GM23338 (cell line): ENCODE measurements at regions not wholly inside any gene's neighbourhood (a gene's known extent, or its start where the extent isn't known, plus 50 kb on each side); places are given as distances from the start of the nearest gene placed in this dataset.

Experiments used
- ATAC-seq: fragments of 200-7000 bp; cut with Tn5 transposase; 3 replicates; pipeline ENCODE4 v1.9.1; 2020
- DNase-seq: peaks from one replicate; pipeline ENCODE4 v3.0.0-alpha.2; 2015; ENCODE audit warnings: low spot score
- H2AFZ ChIP-seq: fragments of 200-600 bp; sonication (generic); 2 replicates; pipeline ENCODE4 v1.8.0; 2016; ENCODE audit warnings: antibody characterized with exemption, mild to moderate bottlenecking, moderate library complexity
- H3F3A ChIP-seq: fragments of 200-600 bp; sonication (generic); replicated peaks from 2 replicates; pipeline ENCODE4 v1.8.0; 2017; ENCODE audit warnings: antibody characterized with exemption, mixed run types, low read depth
- H3K27ac ChIP-seq: fragments of 200-600 bp; sonication (generic); 2 replicates; pipeline ENCODE4 v1.6.1; 2016; ENCODE audit warnings: low read depth
- H3K27me3 ChIP-seq: fragments of 200-600 bp; sonication (generic); 2 replicates; pipeline ENCODE4 v1.8.0; 2016; ENCODE audit warnings: mild to moderate bottlenecking, mixed run types, moderate library complexity; ENCODE audit not compliant: insufficient read depth
- H3K36me3 ChIP-seq: fragments of 200-600 bp; sonication (generic); 2 replicates; pipeline ENCODE4 v1.8.0; 2016; ENCODE audit warnings: mild to moderate bottlenecking; ENCODE audit not compliant: insufficient read depth
- H3K4me1 ChIP-seq: fragments of 200-600 bp; sonication (generic); 2 replicates; pipeline ENCODE4 v1.8.0; 2016; ENCODE audit warnings: mild to moderate bottlenecking, moderate library complexity; ENCODE audit not compliant: insufficient read depth
- H3K4me2 ChIP-seq: fragments of 200-600 bp; sonication (generic); 2 replicates; pipeline ENCODE4 v1.7.1; 2017; ENCODE audit warnings: mixed run types
- H3K4me3 ChIP-seq: fragments of 200-600 bp; sonication (generic); 2 replicates; pipeline ENCODE4 v1.6.1; 2016; ENCODE audit warnings: mixed run types
- H3K79me2 ChIP-seq: fragments of 200-600 bp; sonication (generic); replicated peaks from 2 replicates; pipeline ENCODE4 v1.8.0; 2017; ENCODE audit warnings: mild to moderate bottlenecking; ENCODE audit not compliant: insufficient read depth
- H3K9me2 ChIP-seq: fragments of 200-600 bp; sonication (generic); 2 replicates; pipeline ENCODE4 v1.8.0; 2017; ENCODE audit not compliant: insufficient read depth
- H4K20me1 ChIP-seq: fragments of 200-600 bp; sonication (generic); replicated peaks from 2 replicates; pipeline ENCODE4 v1.8.0; 2017; ENCODE audit warnings: mild to moderate bottlenecking; ENCODE audit not compliant: insufficient read depth
- H3K27ac Mint-ChIP-seq: 2 replicates; pipeline ENCODE4 v1.8.0; 2020; ENCODE audit warnings: inconsistent platforms, mild to moderate bottlenecking, moderate library complexity, mixed read lengths
- H3K27me3 Mint-ChIP-seq: 3 replicates; pipeline ENCODE4 v1.8.0; 2022; ENCODE audit warnings: low read depth, mild to moderate bottlenecking, moderate library complexity, mixed read lengths, inconsistent platforms; ENCODE audit not compliant: insufficient read depth, poor library complexity
- H3K36me3 Mint-ChIP-seq: 3 replicates; pipeline ENCODE4 v1.8.0; 2021; ENCODE audit warnings: low read depth, mild to moderate bottlenecking, inconsistent platforms, moderate library complexity, mixed read lengths
- H3K4me1 Mint-ChIP-seq: 3 replicates; pipeline ENCODE4 v1.8.0; 2020; ENCODE audit warnings: mild to moderate bottlenecking, inconsistent platforms, mixed read lengths
- H3K4me3 Mint-ChIP-seq: 3 replicates; pipeline ENCODE4 v1.8.0; 2021; ENCODE audit warnings: moderate library complexity, mild to moderate bottlenecking, inconsistent platforms, mixed read lengths
- H3K9me3 Mint-ChIP-seq: 3 replicates; pipeline ENCODE4 v1.8.0; 2020; ENCODE audit warnings: moderate library complexity, mild to moderate bottlenecking, inconsistent platforms, mixed read lengths
- CREB1 ChIP-seq: fragments of 250-450 bp; sonication (Bioruptor Pico); IDR thresholded peaks from 2 replicates; pipeline ENCODE4 v1.5.0; 2020; ENCODE audit warnings: low read depth, mild to moderate bottlenecking, moderate library complexity
- EZH2 ChIP-seq: fragments of 200-600 bp; sonication (generic); IDR thresholded peaks from one replicate; pipeline ENCODE4 v1.8.0; 2017; ENCODE audit warnings: antibody characterized with exemption, mild to moderate bottlenecking, low read depth; ENCODE audit not compliant: unreplicated experiment
- EZH2phosphoT487 ChIP-seq: fragments of 200-600 bp; sonication (generic); IDR thresholded peaks from one replicate; pipeline ENCODE4 v1.8.1; 2018; ENCODE audit warnings: antibody characterized with exemption; ENCODE audit not compliant: unreplicated experiment
- JUNB ChIP-seq: IDR thresholded peaks from one replicate; pipeline ENCODE4 v1.6.1; 2016; ENCODE audit warnings: antibody characterized with exemption; ENCODE audit not compliant: unreplicated experiment
- POLR2AphosphoS5 ChIP-seq: IDR thresholded peaks from 2 replicates; pipeline ENCODE4 v1.6.1; 2016; ENCODE audit warnings: antibody characterized with exemption, low read depth
- ZNF114 ChIP-seq: fragments of 250-450 bp; sonication (Bioruptor Pico); IDR thresholded peaks from 2 replicates; pipeline ENCODE4 v1.5.0; 2020; ENCODE audit warnings: mild to moderate bottlenecking, moderate library complexity
- ZNF331 ChIP-seq: fragments of 250-450 bp; sonication (Bioruptor Pico); IDR thresholded peaks from 2 replicates; pipeline ENCODE4 v1.5.0; 2020; ENCODE audit warnings: low read depth, mild to moderate bottlenecking, moderate library complexity
- TF ChIP-seq, protein P1 (sequence below): IDR thresholded peaks from one replicate; pipeline ENCODE4 v1.6.1; 2018; ENCODE audit warnings: antibody characterized with exemption; ENCODE audit not compliant: unreplicated experiment
- TF ChIP-seq, protein P2 (sequence below): fragments of 250-450 bp; sonication (Bioruptor Pico); IDR thresholded peaks from 2 replicates; pipeline ENCODE4 v1.5.0; 2020; ENCODE audit warnings: mild to moderate bottlenecking, moderate library complexity

DNA sequence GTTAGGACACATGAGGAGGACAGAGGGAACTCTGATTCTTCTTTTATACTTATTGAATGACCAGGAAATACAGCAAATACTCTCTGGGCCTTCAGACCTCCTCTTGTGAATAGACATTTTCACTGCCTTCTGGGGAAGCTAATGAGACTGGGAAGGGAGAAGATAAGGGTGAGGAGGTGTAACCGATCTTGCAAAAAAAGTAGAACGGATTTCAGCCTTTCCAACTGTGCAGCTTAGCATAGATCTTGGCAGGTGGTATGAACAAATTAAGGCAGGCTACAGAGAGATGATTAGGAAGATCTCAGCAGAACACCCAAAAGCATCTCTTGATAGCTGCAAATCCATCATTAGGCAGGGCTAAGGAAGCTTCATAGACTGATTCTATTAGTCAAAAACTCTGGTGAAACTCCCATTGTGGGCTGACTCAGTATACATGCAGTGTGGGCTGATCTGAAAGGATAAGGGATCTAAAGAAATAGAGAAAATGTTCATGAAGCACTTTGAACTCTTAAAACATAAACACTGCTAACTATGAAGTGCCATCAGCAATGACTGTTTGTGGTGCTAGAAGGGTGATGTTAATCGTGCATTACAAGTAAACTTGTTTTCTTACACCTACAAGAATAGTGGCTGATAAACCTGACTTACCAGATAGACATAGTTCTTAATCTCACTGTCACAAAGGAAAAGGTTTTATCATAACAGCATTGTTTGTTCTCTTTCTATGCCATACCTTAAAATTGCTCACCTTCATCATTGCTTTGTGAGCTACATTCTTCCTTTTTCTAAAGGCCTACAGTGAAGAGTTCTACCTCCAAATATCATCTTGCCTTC, 85.5 kb upstream of the PALMD start:
- Mint-ChIP-seq H3K36me3 (no peaks in the 10 kb centered on the region), H3K4me3 (no peak overlapping the region), H3K27me3 (no peaks in the 10 kb centered on the region), H3K27ac (no peak overlapping the region), H3K4me1 (no peaks in the 10 kb centered on the region), H3K9me3 (peaks cover 5% of the 10 kb centered on the region; the same call in 2 of the 3 replicates)
- H3K4me2 ChIP-seq = no peak overlapping the region
- H4K20me1 ChIP-seq = no peaks in the 10 kb centered on the region
- no peaks in the 10 kb centered on the region for H3K36me3 ChIP-seq
- no peaks in the 10 kb centered on the region for H3F3A ChIP-seq
- TF ChIP-seq ZNF331 (CRISPR knock-in tag) (no peak), EZH2 (no peak), EZH2phosphoT487 (no peak), POLR2AphosphoS5 (no peak), ZNF114 (CRISPR knock-in tag) (no peak)
- TF ChIP-seq, protein P1, sequence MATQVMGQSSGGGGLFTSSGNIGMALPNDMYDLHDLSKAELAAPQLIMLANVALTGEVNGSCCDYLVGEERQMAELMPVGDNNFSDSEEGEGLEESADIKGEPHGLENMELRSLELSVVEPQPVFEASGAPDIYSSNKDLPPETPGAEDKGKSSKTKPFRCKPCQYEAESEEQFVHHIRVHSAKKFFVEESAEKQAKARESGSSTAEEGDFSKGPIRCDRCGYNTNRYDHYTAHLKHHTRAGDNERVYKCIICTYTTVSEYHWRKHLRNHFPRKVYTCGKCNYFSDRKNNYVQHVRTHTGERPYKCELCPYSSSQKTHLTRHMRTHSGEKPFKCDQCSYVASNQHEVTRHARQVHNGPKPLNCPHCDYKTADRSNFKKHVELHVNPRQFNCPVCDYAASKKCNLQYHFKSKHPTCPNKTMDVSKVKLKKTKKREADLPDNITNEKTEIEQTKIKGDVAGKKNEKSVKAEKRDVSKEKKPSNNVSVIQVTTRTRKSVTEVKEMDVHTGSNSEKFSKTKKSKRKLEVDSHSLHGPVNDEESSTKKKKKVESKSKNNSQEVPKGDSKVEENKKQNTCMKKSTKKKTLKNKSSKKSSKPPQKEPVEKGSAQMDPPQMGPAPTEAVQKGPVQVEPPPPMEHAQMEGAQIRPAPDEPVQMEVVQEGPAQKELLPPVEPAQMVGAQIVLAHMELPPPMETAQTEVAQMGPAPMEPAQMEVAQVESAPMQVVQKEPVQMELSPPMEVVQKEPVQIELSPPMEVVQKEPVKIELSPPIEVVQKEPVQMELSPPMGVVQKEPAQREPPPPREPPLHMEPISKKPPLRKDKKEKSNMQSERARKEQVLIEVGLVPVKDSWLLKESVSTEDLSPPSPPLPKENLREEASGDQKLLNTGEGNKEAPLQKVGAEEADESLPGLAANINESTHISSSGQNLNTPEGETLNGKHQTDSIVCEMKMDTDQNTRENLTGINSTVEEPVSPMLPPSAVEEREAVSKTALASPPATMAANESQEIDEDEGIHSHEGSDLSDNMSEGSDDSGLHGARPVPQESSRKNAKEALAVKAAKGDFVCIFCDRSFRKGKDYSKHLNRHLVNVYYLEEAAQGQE = no peak
- no peaks in the 10 kb centered on the region for H3K27me3 ChIP-seq
- no peak overlapping the region for H3K27ac ChIP-seq
- no peaks in the 10 kb centered on the region for H3K4me1 ChIP-seq
- H3K9me2 ChIP-seq = no peaks in the 10 kb centered on the region
- H3K79me2 ChIP-seq = no peaks in the 10 kb centered on the region
- no peak for ATAC-seq
- DNase-seq = no peak
- no peak overlapping the region for H3K4me3 ChIP-seq
- H2AFZ ChIP-seq = peak overlapping the region; percentile 24; the same call in 1 of the 2 replicates

DNA sequence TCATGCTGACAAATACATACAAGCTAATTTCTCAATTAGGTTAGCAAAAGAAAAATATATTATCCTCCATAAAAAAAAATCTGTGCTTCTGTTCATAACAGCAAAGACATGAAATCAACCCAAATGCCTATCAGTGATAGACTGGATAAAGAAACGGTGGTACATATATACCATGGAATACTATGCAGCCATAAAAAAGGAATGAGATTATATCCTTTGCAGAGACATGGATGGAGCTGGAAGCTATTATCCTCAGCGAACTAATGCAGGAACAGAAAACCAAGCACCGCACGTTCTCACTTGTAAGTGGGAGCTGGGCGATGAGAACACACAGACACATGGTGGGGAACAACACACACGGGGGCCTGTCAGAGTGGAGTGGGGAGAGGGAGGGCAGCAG, 84.0 kb upstream of the PALMD start:
- Mint-ChIP-seq H3K9me3 (peaks cover 5% of the 10 kb centered on the region; the same call in 2 of the 3 replicates), H3K27ac (no peak overlapping the region)
- TF ChIP-seq POLR2AphosphoS5 (no peak), JUNB (no peak), CREB1 (CRISPR knock-in tag) (no peak), EZH2 (no peak)
- TF ChIP-seq, protein P2, sequence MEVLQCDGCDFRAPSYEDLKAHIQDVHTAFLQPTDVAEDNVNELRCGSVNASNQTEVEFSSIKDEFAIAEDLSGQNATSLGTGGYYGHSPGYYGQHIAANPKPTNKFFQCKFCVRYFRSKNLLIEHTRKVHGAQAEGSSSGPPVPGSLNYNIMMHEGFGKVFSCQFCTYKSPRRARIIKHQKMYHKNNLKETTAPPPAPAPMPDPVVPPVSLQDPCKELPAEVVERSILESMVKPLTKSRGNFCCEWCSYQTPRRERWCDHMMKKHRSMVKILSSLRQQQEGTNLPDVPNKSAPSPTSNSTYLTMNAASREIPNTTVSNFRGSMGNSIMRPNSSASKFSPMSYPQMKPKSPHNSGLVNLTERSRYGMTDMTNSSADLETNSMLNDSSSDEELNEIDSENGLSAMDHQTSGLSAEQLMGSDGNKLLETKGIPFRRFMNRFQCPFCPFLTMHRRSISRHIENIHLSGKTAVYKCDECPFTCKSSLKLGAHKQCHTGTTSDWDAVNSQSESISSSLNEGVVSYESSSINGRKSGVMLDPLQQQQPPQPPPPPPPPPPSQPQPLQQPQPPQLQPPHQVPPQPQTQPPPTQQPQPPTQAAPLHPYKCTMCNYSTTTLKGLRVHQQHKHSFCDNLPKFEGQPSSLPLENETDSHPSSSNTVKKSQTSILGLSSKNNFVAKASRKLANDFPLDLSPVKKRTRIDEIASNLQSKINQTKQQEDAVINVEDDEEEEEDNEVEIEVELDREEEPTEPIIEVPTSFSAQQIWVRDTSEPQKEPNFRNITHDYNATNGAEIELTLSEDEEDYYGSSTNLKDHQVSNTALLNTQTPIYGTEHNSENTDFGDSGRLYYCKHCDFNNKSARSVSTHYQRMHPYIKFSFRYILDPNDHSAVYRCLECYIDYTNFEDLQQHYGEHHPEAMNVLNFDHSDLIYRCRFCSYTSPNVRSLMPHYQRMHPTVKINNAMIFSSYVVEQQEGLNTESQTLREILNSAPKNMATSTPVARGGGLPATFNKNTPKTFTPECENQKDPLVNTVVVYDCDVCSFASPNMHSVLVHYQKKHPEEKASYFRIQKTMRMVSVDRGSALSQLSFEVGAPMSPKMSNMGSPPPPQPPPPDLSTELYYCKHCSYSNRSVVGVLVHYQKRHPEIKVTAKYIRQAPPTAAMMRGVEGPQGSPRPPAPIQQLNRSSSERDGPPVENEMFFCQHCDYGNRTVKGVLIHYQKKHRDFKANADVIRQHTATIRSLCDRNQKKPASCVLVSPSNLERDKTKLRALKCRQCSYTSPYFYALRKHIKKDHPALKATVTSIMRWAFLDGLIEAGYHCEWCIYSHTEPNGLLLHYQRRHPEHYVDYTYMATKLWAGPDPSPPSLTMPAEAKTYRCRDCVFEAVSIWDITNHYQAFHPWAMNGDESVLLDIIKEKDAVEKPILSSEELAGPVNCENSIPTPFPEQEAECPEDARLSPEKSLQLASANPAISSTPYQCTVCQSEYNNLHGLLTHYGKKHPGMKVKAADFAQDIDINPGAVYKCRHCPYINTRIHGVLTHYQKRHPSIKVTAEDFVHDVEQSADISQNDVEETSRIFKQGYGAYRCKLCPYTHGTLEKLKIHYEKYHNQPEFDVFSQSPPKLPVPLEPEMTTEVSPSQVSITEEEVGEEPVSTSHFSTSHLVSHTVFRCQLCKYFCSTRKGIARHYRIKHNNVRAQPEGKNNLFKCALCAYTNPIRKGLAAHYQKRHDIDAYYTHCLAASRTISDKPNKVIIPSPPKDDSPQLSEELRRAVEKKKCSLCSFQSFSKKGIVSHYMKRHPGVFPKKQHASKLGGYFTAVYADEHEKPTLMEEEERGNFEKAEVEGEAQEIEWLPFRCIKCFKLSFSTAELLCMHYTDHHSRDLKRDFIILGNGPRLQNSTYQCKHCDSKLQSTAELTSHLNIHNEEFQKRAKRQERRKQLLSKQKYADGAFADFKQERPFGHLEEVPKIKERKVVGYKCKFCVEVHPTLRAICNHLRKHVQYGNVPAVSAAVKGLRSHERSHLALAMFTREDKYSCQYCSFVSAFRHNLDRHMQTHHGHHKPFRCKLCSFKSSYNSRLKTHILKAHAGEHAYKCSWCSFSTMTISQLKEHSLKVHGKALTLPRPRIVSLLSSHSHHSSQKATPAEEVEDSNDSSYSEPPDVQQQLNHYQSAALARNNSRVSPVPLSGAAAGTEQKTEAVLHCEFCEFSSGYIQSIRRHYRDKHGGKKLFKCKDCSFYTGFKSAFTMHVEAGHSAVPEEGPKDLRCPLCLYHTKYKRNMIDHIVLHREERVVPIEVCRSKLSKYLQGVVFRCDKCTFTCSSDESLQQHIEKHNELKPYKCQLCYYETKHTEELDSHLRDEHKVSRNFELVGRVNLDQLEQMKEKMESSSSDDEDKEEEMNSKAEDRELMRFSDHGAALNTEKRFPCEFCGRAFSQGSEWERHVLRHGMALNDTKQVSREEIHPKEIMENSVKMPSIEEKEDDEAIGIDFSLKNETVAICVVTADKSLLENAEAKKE (CRISPR knock-in tag) = no peak

More for the DNA sequence above, 84.0 kb upstream of the PALMD start:
- DNase-seq = no peak
- Mint-ChIP-seq H3K4me3 (no peak overlapping the region), H3K27me3 (no peaks in the 10 kb centered on the region), H3K4me1 (no peaks in the 10 kb centered on the region), H3K36me3 (no peaks in the 10 kb centered on the region)
- ATAC-seq = no peak
- H2AFZ ChIP-seq = no peak overlapping the region
- H3K36me3 ChIP-seq = no peaks in the 10 kb centered on the region
- no peaks in the 10 kb centered on the region for H3K79me2 ChIP-seq
- H4K20me1 ChIP-seq = no peaks in the 10 kb centered on the region
- H3K4me1 ChIP-seq = no peaks in the 10 kb centered on the region
- no peaks in the 10 kb centered on the region for H3K9me2 ChIP-seq
- H3K4me3 ChIP-seq = no peak overlapping the region
- H3K4me2 ChIP-seq = no peak overlapping the region
- no peaks in the 10 kb centered on the region for H3F3A ChIP-seq
- H3K27ac ChIP-seq = no peak overlapping the region
- H3K27me3 ChIP-seq = no peaks in the 10 kb centered on the region
